ENCODE measurements at regions not wholly inside any gene's neighbourhood (a gene's known extent, or its start where the extent isn't known, plus 50 kb on each side); places are given as distances from the start of the nearest gene placed in this dataset.

GRCh38 chr20:11210611-11211010 lies 536.8 kb upstream of the JAG1 start:
- no peak for TF ChIP-seq CTCF (IDR thresholded peaks at IDR 0.05; ENCODE audit: control insufficient read depth, extremely low read depth, insufficient read depth)
- DNase-seq (ENCODE audit: low read depth): no peak
- H3K4me3 ChIP-seq (ENCODE audit: low read depth, low read length): no peak overlapping the region

- no peak overlapping the region for H3K4me3 ChIP-seq (ENCODE audit: low read depth, low read length)
- no peak for TF ChIP-seq CTCF (IDR thresholded peaks at IDR 0.05; ENCODE audit: control insufficient read depth, extremely low read depth, insufficient read depth)
- no peak for DNase-seq (ENCODE audit: low read depth)
Measured at GRCh38 chr20:11212272-11212671, 538.5 kb upstream of the JAG1 start.

GRCh38 chr20:11212902-11213301 lies 539.1 kb upstream of the JAG1 start:
- DNase-seq (ENCODE audit: low read depth): no peak
- TF ChIP-seq CTCF (IDR thresholded peaks at IDR 0.05; ENCODE audit: control insufficient read depth, extremely low read depth, insufficient read depth): no peak
- no peak overlapping the region for H3K4me3 ChIP-seq (ENCODE audit: low read depth, low read length)

- TF ChIP-seq CTCF (IDR thresholded peaks at IDR 0.05; ENCODE audit: control insufficient read depth, extremely low read depth, insufficient read depth): no peak
- no peak overlapping the region for H3K4me3 ChIP-seq (ENCODE audit: low read depth, low read length)
- DNase-seq (ENCODE audit: low read depth): no peak
Measured at GRCh38 chr20:11214256-11214840, 540.5 kb upstream of the JAG1 start.

- H3K4me3 ChIP-seq (ENCODE audit: low read depth, low read length): no peak overlapping the region
- peak; percentile 72 for DNase-seq (ENCODE audit: low read depth)
Measured at GRCh38 chr20:11216451-11217314, 542.9 kb upstream of the JAG1 start.

GRCh38 chr20:11217326-11218172 lies 543.8 kb upstream of the JAG1 start:
- no peak for TF ChIP-seq CTCF (IDR thresholded peaks at IDR 0.05; ENCODE audit: control insufficient read depth, extremely low read depth, insufficient read depth)
- no peak for DNase-seq (ENCODE audit: low read depth)
- no peak overlapping the region for H3K4me3 ChIP-seq (ENCODE audit: low read depth, low read length)

More at GRCh38 chr20:11216451-11217314, 542.9 kb upstream of the JAG1 start:
- TF ChIP-seq CTCF (IDR thresholded peaks at IDR 0.05; ENCODE audit: control insufficient read depth, extremely low read depth, insufficient read depth): no peak

Data from LNCaP clone FGC (cell line).